ENCODE measurements at regions not wholly inside any gene's neighbourhood (a gene's known extent, or its start where the extent isn't known, plus 50 kb on each side); places are given as distances from the start of the nearest gene placed in this dataset.
"Not testable (repeated sequence)": the region's sequence is repeated elsewhere in the genome, so short reads cannot be mapped to it uniquely, and the experiment has no call there.

GRCh38 chr2:82740527-82740926, 1718.6 kb downstream of the SUCLG1 start:
- no peak for DNase-seq

- DNase-seq: not testable (repeated sequence)
Measured at GRCh38 chr2:82737965-82738364, 1721.1 kb downstream of the SUCLG1 start.

GRCh38 chr2:82735336-82735735, 1723.7 kb downstream of the SUCLG1 start:
- DNase-seq: no peak

GRCh38 chr2:82731824-82732223, 1727.3 kb downstream of the SUCLG1 start:
- no peak for DNase-seq

- no peak for DNase-seq
Measured at GRCh38 chr2:82730811-82731210, 1728.3 kb downstream of the SUCLG1 start.

GRCh38 chr2:82728090-82728489, 1731.0 kb downstream of the SUCLG1 start:
- no peak for DNase-seq

- no peak for DNase-seq
Measured at GRCh38 chr2:82708681-82709080, 1750.4 kb downstream of the SUCLG1 start.

GRCh38 chr2:82697231-82697630, 1761.8 kb downstream of the SUCLG1 start:
- no peak for DNase-seq

GRCh38 chr2:82694431-82694830, 1764.6 kb downstream of the SUCLG1 start:
- no peak for DNase-seq

- DNase-seq: no peak
Measured at GRCh38 chr2:82690757-82691411, 1768.2 kb downstream of the SUCLG1 start.

GRCh38 chr2:82675186-82675585, 1783.9 kb downstream of the SUCLG1 start:
- DNase-seq: no peak

- no peak for DNase-seq
Measured at GRCh38 chr2:82674652-82675051, 1784.4 kb downstream of the SUCLG1 start.

- no peak for DNase-seq
Measured at GRCh38 chr2:82667491-82667890, 1791.6 kb downstream of the SUCLG1 start.

GRCh38 chr2:82665691-82666090, 1793.4 kb downstream of the SUCLG1 start:
- no peak for DNase-seq

- DNase-seq: no peak
Measured at GRCh38 chr2:82657106-82657505, 1802.0 kb downstream of the SUCLG1 start.

GRCh38 chr2:82656420-82656819, 1802.7 kb downstream of the SUCLG1 start:
- no peak for DNase-seq

GRCh38 chr2:82652117-82652516, 1807.0 kb downstream of the SUCLG1 start:
- no peak for DNase-seq

- no peak for DNase-seq
Measured at GRCh38 chr2:82650038-82650437, 1809.0 kb downstream of the SUCLG1 start.

- no peak for DNase-seq
Measured at GRCh38 chr2:82641598-82642180, 1817.4 kb downstream of the SUCLG1 start.

GRCh38 chr2:82636402-82637020, 1822.6 kb downstream of the SUCLG1 start:
- no peak for DNase-seq

- no peak for DNase-seq
Measured at GRCh38 chr2:82599021-82599420, 1860.1 kb downstream of the SUCLG1 start.

GRCh38 chr2:82596581-82596980, 1862.5 kb downstream of the SUCLG1 start:
- DNase-seq: no peak

- DNase-seq: no peak
Measured at GRCh38 chr2:82591718-82592117, 1867.4 kb downstream of the SUCLG1 start.

- DNase-seq: no peak
Measured at GRCh38 chr2:82576656-82577055, 1882.4 kb downstream of the SUCLG1 start.

GRCh38 chr2:82539280-82539621, 1919.8 kb downstream of the SUCLG1 start:
- DNase-seq: no peak
